ENCODE measurements at regions not wholly inside any gene's neighbourhood (a gene's known extent, or its start where the extent isn't known, plus 50 kb on each side); places are given as distances from the start of the nearest gene placed in this dataset.

GRCh38 chrX:43582540-43582913 lies 73.6 kb upstream of the MAOA start:
- TF ChIP-seq SIN3A (IDR thresholded peaks at IDR 0.05; ENCODE audit: borderline replicate concordance, insufficient read depth, low read length): no peak
- TF ChIP-seq POLR2AphosphoS5 (IDR thresholded peaks at IDR 0.05; ENCODE audit: low read depth, low read length): no peak
- TF ChIP-seq TAF1 (IDR thresholded peaks at IDR 0.05; ENCODE audit: borderline replicate concordance, insufficient read depth, low read length): no peak
